ENCODE measurements at regions not wholly inside any gene's neighbourhood (a gene's known extent, or its start where the extent isn't known, plus 50 kb on each side); places are given as distances from the start of the nearest gene placed in this dataset.

GRCh38 chr18:51911584-51911983 lies 428.4 kb upstream of the DCC start:
- H3K4me3 ChIP-seq (ENCODE audit: low read length) = no peak overlapping the region
- no peak for DNase-seq (ENCODE audit: low read depth, low spot score)

- no peak overlapping the region for H3K4me3 ChIP-seq (ENCODE audit: low read length)
Observed at GRCh38 chr18:51912381-51912780, 427.6 kb upstream of the DCC start.

GRCh38 chr18:51915176-51915575 lies 424.8 kb upstream of the DCC start:
- no peak for DNase-seq (ENCODE audit: low read depth, low spot score)
- H3K4me3 ChIP-seq (ENCODE audit: low read length) = no peak overlapping the region

More at GRCh38 chr18:51912381-51912780, 427.6 kb upstream of the DCC start:
- no peak for DNase-seq (ENCODE audit: low read depth, low spot score)

- DNase-seq (ENCODE audit: low read depth, low spot score) = no peak
- H3K4me3 ChIP-seq (ENCODE audit: low read length) = no peak overlapping the region
Observed at GRCh38 chr18:51921862-51922261, 418.1 kb upstream of the DCC start.

- no peak for DNase-seq (ENCODE audit: low read depth, low spot score)
- no peak overlapping the region for H3K4me3 ChIP-seq (ENCODE audit: low read length)
Observed at GRCh38 chr18:51933903-51934302, 406.1 kb upstream of the DCC start.

GRCh38 chr18:51936115-51936514 lies 403.9 kb upstream of the DCC start:
- no peak overlapping the region for H3K4me3 ChIP-seq (ENCODE audit: low read length)
- no peak for DNase-seq (ENCODE audit: low read depth, low spot score)

- H3K4me3 ChIP-seq (ENCODE audit: low read length) = no peak overlapping the region
- no peak for DNase-seq (ENCODE audit: low read depth, low spot score)
Observed at GRCh38 chr18:51941999-51942398, 398.0 kb upstream of the DCC start.

GRCh38 chr18:51943281-51943680 lies 396.7 kb upstream of the DCC start:
- no peak overlapping the region for H3K4me3 ChIP-seq (ENCODE audit: low read length)
- no peak for DNase-seq (ENCODE audit: low read depth, low spot score)

- DNase-seq (ENCODE audit: low read depth, low spot score) = no peak
- H3K4me3 ChIP-seq (ENCODE audit: low read length) = no peak overlapping the region
Observed at GRCh38 chr18:51946946-51947345, 393.1 kb upstream of the DCC start.

- no peak overlapping the region for H3K4me3 ChIP-seq (ENCODE audit: low read length)
- DNase-seq (ENCODE audit: low read depth, low spot score) = no peak
Observed at GRCh38 chr18:51952844-51953243, 387.2 kb upstream of the DCC start.

GRCh38 chr18:51953521-51953920 lies 386.5 kb upstream of the DCC start:
- DNase-seq (ENCODE audit: low read depth, low spot score) = no peak
- H3K4me3 ChIP-seq (ENCODE audit: low read length) = no peak overlapping the region

- DNase-seq (ENCODE audit: low read depth, low spot score) = no peak
- H3K4me3 ChIP-seq (ENCODE audit: low read length) = no peak overlapping the region
Observed at GRCh38 chr18:51955136-51955535, 384.9 kb upstream of the DCC start.

GRCh38 chr18:51957001-51957400 lies 383.0 kb upstream of the DCC start:
- DNase-seq (ENCODE audit: low read depth, low spot score) = no peak
- no peak overlapping the region for H3K4me3 ChIP-seq (ENCODE audit: low read length)

GRCh38 chr18:51980101-51980500 lies 359.9 kb upstream of the DCC start:
- no peak for DNase-seq (ENCODE audit: low read depth, low spot score)
- no peak overlapping the region for H3K4me3 ChIP-seq (ENCODE audit: low read length)

- DNase-seq (ENCODE audit: low read depth, low spot score) = no peak
- H3K4me3 ChIP-seq (ENCODE audit: low read length) = no peak overlapping the region
Observed at GRCh38 chr18:51988277-51988676, 351.7 kb upstream of the DCC start.

- DNase-seq (ENCODE audit: low read depth, low spot score) = no peak
- H3K4me3 ChIP-seq (ENCODE audit: low read length) = no peak overlapping the region
Observed at GRCh38 chr18:51997129-51997528, 342.9 kb upstream of the DCC start.

GRCh38 chr18:51998066-51998465 lies 341.9 kb upstream of the DCC start:
- no peak overlapping the region for H3K4me3 ChIP-seq (ENCODE audit: low read length)
- no peak for DNase-seq (ENCODE audit: low read depth, low spot score)

- no peak for DNase-seq (ENCODE audit: low read depth, low spot score)
- H3K4me3 ChIP-seq (ENCODE audit: low read length) = no peak overlapping the region
Observed at GRCh38 chr18:51998711-51999110, 341.3 kb upstream of the DCC start.

- DNase-seq (ENCODE audit: low read depth, low spot score) = no peak
- H3K4me3 ChIP-seq (ENCODE audit: low read length) = no peak overlapping the region
Observed at GRCh38 chr18:51999351-51999750, 340.6 kb upstream of the DCC start.

GRCh38 chr18:52000435-52000834 lies 339.6 kb upstream of the DCC start:
- DNase-seq (ENCODE audit: low read depth, low spot score) = no peak
- H3K4me3 ChIP-seq (ENCODE audit: low read length) = no peak overlapping the region

- no peak overlapping the region for H3K4me3 ChIP-seq (ENCODE audit: low read length)
- no peak for DNase-seq (ENCODE audit: low read depth, low spot score)
Observed at GRCh38 chr18:52001106-52001505, 338.9 kb upstream of the DCC start.

- DNase-seq (ENCODE audit: low read depth, low spot score) = no peak
- H3K4me3 ChIP-seq (ENCODE audit: low read length) = no peak overlapping the region
Observed at GRCh38 chr18:52002600-52002999, 337.4 kb upstream of the DCC start.

Measured in Jurkat, Clone E6-1 (cell line).